IPS DF 4.7 (cell line): ENCODE measurements at regions not wholly inside any gene's neighbourhood (a gene's known extent, or its start where the extent isn't known, plus 50 kb on each side); places are given as distances from the start of the nearest gene placed in this dataset.

Experiments
- DNase-seq: peaks from one replicate; pipeline ENCODE4 v3.0.0-alpha.2; 2013; ENCODE audit warnings: low spot score; ENCODE audit errors: extremely low read depth

DNA sequence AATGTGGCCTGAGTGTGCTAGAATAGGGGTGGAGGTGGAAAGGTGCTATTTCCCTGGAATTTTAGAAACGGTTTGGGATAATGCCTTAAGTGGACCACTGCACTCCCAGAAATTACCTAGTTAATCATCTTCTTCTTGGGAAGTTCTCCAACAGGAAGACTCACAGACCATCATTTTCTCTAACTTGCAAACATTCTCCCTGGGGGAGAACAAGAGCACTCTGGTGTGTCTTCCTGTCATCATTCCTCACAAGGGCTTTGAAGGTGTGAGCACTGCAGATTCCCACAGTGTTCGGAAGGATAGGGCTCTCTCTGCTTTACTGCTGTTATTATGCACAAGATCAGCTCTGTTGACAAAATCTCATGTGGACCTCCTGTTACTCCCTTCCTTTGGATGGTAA lies 54.9 kb upstream of the TSPAN2 start:
- DNase-seq = no peak

DNA sequence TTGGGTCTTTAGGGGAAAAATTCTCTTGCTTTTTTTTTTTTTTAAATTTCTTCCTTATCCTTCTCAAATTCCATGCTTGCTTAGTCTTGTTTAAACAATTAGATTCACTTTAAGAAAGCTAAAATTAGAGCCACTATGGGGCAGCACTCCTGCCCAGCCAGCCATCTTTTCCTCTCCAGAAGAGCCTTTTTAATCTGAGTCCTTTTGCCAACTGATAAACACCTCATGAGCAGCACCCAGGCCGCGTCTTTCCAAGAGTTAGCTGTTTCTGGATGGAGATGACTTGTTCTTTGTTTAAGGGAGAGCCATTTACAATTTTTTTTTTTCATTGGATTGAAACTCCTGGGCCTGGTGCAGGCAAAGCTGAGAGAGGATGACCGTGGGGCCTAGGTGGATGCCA lies 53.3 kb upstream of the TSPAN2 start:
- DNase-seq = no peak

DNA sequence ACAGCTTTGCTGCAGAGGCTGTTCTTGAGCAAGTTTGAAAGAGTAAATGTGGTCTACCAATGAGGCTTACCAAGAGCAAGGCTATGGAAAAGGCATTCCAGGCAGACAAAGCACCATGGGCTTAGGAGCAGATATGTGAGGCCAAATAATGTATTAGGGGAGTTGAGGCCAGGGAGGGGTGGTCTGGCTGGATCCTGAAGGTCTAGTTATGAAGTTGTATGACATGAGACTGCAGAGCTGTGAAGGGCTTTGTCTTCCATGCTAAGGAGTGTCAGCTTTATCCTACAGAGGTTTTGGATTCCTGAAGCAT lies 51.8 kb upstream of the TSPAN2 start:
- DNase-seq = no peak

DNA sequence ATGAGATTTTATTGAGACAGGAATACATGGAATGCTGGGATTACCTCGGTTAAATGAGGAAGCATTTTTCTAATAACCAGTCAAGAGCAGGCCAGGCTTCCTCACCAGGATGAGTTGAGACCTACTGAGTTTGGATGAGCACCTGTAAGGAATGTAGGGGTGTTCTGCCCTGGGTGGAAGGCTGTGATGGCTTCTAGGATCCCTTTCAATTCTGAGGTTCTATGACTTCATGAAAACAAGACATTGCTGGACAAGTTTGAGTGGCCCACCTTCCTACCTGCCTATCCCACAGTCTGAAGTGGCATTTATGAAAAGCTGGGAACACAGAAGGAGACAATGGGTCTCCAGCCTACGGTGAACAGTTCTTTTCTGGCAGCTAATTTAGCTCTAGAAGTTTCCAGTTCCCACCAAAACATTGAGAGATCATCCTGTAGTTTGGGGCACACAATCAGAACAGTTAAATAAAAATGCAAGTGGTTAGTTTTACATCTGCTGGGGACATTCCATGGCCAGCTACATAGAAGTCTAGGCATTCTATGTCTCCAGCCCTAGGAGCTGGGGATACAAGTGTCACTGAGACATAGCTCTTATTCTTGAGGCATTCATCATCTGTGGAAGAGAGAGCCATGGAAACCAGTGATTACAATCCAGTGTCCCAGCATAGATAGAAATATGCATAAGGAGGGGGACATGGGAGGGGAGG lies 51.3 kb upstream of the TSPAN2 start:
- DNase-seq = no peak

DNA sequence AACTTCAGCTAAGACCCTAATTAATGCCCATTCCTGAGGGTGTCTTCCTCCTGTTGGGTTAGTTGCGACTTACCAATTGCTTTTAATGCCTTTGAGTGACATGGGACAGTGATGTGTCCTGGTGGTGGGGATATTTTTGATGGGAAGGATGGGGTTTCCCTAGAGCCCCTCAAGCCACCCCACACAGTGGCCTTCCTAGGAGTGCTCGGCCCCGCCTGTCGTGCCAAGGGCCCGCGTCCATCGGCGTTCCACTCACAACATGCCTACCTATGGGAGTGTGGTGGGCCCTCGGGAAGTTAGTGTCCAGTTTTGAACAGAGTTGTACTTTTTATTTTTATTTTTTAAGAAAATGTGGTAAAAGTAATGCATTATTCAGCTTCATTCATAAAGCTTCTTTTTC lies 50.1 kb upstream of the TSPAN2 start:
- DNase-seq = no peak
